Stomach (tissue), 8 donors: ENCODE measurements at regions not wholly inside any gene's neighbourhood (a gene's known extent, or its start where the extent isn't known, plus 50 kb on each side); places are given as distances from the start of the nearest gene placed in this dataset.

Experiments
- DNase-seq, 2 donors: peaks; one replicate each; pipeline versions ENCODE4 v3.0.0 to v3.0.0-alpha.2; 2013 to 2019
- H3K27ac ChIP-seq, 5 donors: fragments of 200-600 bp in 4 of 5; sonication (generic) in 4 of 5; one replicate each; pipeline ENCODE4 v1.5.1; 2013 to 2019; ENCODE audit warnings: mild to moderate bottlenecking in 1 of 5, moderate library complexity in 1 of 5
- H3K27me3 ChIP-seq, 3 donors: fragments of 200-600 bp; sonication (generic); one replicate each; pipeline ENCODE4 v1.5.1; 2017 to 2019; ENCODE audit warnings: mixed run types in 1 of 3
- H3K36me3 ChIP-seq, 4 donors: fragments of 200-600 bp; sonication (generic); 1 replicate in 3 of 4; 2 replicates in 1 of 4; pipeline ENCODE4 v1.5.1; 2016 to 2019
- H3K4me1 ChIP-seq, 4 donors: fragments of 200-600 bp; sonication (generic); one replicate each; pipeline ENCODE4 v1.5.1; 2016 to 2019
- H3K4me3 ChIP-seq, 4 donors: fragments of 200-600 bp; sonication (generic) in 3 of 4; one replicate each; pipeline ENCODE4 v1.5.1; 2016 to 2019; ENCODE audit warnings: mild to moderate bottlenecking in 1 of 4
- H3K9me3 ChIP-seq, 4 donors: fragments of 200-600 bp; sonication (generic); one replicate each; pipeline ENCODE4 v1.5.1; 2016 to 2019
- EP300 ChIP-seq: sonication (generic); formaldehyde crosslinking; IDR thresholded peaks from one replicate; pipeline ENCODE4 v1.6.1; 2017; ENCODE audit warnings: antibody characterized with exemption
- POLR2A ChIP-seq, 4 donors: fragments of 450-650 bp; IDR thresholded peaks; one replicate each; pipeline ENCODE4 v1.6.1; 2016; ENCODE audit warnings: antibody characterized with exemption in 4 of 4, control low read depth in 2 of 4, mild to moderate bottlenecking in 1 of 4, moderate library complexity in 1 of 4
- POLR2AphosphoS5 ChIP-seq, 3 donors: sonication (generic); formaldehyde crosslinking; IDR thresholded peaks; one replicate each; pipeline ENCODE4 v1.6.1; 2016; ENCODE audit warnings: antibody characterized with exemption in 3 of 3
- WGBS, 5 donors: extraction: QIAGEN DNeasy Blood & Tissue Kit in 3 of 5; methylation state at CpG; one replicate each; pipeline versions ENCODE4 v1.1.5 to v1.1.7; 2013 to 2018; 5-methylcytosine and 5-hydroxymethylcytosine counted together
- intact Hi-C: fragments of 100-400 bp; cut with DNase I; formaldehyde crosslinking; loops from one replicate; pipeline ENCODE4 v1.15.1; 2023; ENCODE audit warnings: low total_unique reads
- TF ChIP-seq, protein P1 (sequence below), 7 experiments: fragments of 450-650 bp in 4 of 7; fragments of 200-600 bp in 3 of 7; sonication (generic) in 3 of 7; IDR thresholded peaks; one replicate each; pipeline ENCODE4 v1.5.1; 2016 to 2019; ENCODE audit warnings: antibody characterized with exemption in 7 of 7, control low read depth in 2 of 7, mild to moderate bottlenecking in 1 of 7
- donor health status: healthy with polysubstance abuse.
- donor health status: Bipolar disorder and iron deficiency.
- donor health status: healthy.

DNA sequence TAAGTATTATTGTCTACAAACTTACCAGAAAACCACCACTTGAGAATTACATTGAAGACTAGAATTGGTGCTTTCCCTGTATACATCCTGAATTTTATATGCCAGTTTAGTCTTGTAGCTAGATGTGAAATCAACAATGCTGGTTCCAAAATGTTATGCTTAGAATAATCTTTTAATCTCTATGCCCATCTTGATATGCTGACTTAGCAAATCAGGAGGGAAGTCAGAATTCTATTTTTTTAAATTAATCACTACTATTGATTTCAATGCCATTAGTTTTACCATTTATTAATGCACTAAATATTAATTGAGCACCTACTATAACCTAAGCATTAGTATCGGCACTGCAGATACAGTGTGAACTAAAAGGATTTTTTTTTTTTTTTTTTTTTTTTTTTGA is 641.6 kb upstream of the ADGRL4 start:
- H3K27me3 ChIP-seq = no peaks in the 10 kb centered on the region
- no peak overlapping the region for H3K4me3 ChIP-seq
- H3K4me1 ChIP-seq = no peaks in the 10 kb centered on the region
- 92 to 100% (median 94%) methylated on average over 1 of the region's 1 CpG for WGBS, 5 donors
- no peak for DNase-seq
- TF ChIP-seq POLR2AphosphoS5 (IDR thresholded peaks at IDR 0.05) (no peak), EP300 (no peak), POLR2A (IDR thresholded peaks at IDR 0.05) (no peak)
- TF ChIP-seq, protein P1, sequence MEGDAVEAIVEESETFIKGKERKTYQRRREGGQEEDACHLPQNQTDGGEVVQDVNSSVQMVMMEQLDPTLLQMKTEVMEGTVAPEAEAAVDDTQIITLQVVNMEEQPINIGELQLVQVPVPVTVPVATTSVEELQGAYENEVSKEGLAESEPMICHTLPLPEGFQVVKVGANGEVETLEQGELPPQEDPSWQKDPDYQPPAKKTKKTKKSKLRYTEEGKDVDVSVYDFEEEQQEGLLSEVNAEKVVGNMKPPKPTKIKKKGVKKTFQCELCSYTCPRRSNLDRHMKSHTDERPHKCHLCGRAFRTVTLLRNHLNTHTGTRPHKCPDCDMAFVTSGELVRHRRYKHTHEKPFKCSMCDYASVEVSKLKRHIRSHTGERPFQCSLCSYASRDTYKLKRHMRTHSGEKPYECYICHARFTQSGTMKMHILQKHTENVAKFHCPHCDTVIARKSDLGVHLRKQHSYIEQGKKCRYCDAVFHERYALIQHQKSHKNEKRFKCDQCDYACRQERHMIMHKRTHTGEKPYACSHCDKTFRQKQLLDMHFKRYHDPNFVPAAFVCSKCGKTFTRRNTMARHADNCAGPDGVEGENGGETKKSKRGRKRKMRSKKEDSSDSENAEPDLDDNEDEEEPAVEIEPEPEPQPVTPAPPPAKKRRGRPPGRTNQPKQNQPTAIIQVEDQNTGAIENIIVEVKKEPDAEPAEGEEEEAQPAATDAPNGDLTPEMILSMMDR (IDR thresholded peaks at IDR 0.05) = no peak
- no peaks in the 10 kb centered on the region for H3K9me3 ChIP-seq
- intact Hi-C loops = no loop called here
- no peak overlapping the region for H3K27ac ChIP-seq
- no peaks in the 10 kb centered on the region for H3K36me3 ChIP-seq

DNA sequence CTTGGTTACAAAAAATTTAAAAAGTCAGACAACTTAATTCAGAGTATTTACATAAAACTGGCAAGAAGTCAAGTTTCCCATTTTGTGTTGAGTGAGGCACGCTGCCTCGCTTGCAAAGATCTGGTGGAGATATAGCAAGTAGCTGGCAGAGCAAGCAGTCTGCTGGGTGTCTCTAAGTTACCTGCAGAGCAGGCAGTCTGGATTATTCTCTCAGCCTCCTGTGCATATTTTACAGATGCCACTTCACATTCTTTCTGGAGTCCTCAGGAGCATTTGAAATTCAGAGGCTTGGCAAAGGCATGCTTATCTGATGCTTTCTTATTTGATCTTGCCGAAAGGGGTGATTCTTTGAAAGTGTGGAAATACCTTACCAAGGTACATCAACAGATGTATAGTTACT is 640.4 kb upstream of the ADGRL4 start:
- intact Hi-C loops = no loop called here
- Histone ChIP-seq H3K27me3 (no peaks in the 10 kb centered on the region), H3K4me3 (no peak overlapping the region), H3K36me3 (no peaks in the 10 kb centered on the region), H3K27ac (no peak overlapping the region), H3K9me3 (no peaks in the 10 kb centered on the region), H3K4me1 (no peaks in the 10 kb centered on the region)
- WGBS, 5 donors = 13 to 52% (median 26%) methylated on average over 3 of the region's 3 CpGs
- DNase-seq = no peak
- TF ChIP-seq POLR2AphosphoS5 (IDR thresholded peaks at IDR 0.05) = no peak
- no peak for TF ChIP-seq EP300
- TF ChIP-seq, protein P1 (IDR thresholded peaks at IDR 0.05) = no peak
- TF ChIP-seq POLR2A (IDR thresholded peaks at IDR 0.05) = no peak

DNA sequence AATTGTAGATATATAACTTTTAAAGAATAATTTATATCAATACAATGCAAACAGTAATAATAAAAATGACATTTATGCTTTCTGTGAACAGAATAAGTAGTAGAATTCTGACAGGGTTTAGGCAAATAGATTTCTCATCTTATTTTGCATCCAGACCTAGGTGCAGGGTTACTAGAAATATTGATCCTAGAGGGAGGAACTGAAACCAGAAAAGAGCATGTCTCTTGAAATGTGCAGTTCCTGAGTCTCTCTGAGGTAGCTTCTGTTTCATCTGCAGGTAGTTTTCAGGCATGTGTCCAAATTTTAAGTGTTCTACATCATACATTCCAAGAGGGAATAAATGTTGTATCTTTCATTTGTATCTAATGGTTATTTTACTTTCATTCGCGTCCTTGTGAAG is 631.9 kb upstream of the ADGRL4 start:
- Histone ChIP-seq H3K4me1 (no peaks in the 10 kb centered on the region), H3K27me3 (no peaks in the 10 kb centered on the region), H3K27ac (no peak overlapping the region), H3K4me3 (no peak overlapping the region), H3K9me3 (no peaks in the 10 kb centered on the region), H3K36me3 (no peaks in the 10 kb centered on the region)
- WGBS, 5 donors = 86 to 97% (median 93%) methylated on average over 2 of the region's 2 CpGs
- TF ChIP-seq, protein P1 (IDR thresholded peaks at IDR 0.05) = no peak
- TF ChIP-seq POLR2AphosphoS5 (IDR thresholded peaks at IDR 0.05) (no peak), EP300 (no peak), POLR2A (IDR thresholded peaks at IDR 0.05) (no peak)
- no peak for DNase-seq
- intact Hi-C loops = no loop called here

DNA sequence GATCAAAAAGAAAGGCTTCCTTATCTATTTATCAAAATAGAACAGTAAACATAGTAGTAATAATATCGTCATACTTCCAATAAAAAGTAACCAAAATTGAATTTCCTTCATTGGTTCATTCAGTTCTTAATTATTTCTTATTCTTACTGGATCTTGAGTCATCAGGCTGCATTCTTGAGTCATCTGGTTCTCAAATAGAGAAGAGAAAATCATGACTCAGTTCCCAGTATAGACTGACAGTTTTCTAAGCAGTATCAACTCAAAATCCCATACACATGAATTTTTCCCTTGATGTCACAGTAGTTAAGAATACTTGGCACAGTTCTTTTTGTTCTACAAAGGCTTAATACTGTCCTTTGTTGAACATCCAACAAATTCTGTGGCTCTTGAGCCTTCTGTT is 626.9 kb upstream of the ADGRL4 start:
- H3K36me3 ChIP-seq = no peaks in the 10 kb centered on the region
- TF ChIP-seq EP300 (no peak), POLR2A (IDR thresholded peaks at IDR 0.05) (no peak), POLR2AphosphoS5 (IDR thresholded peaks at IDR 0.05) (no peak)
- TF ChIP-seq, protein P1 (IDR thresholded peaks at IDR 0.05) = no peak
- H3K27ac ChIP-seq = no peak overlapping the region
- intact Hi-C loops = no loop called here
- no peaks in the 10 kb centered on the region for H3K4me1 ChIP-seq
- no peak overlapping the region for H3K4me3 ChIP-seq
- 76 to 87% (median 86%) methylated on average over 1 of the region's 1 CpG for WGBS, 5 donors
- DNase-seq = no peak
- H3K9me3 ChIP-seq = no peaks in the 10 kb centered on the region
- H3K27me3 ChIP-seq = no peaks in the 10 kb centered on the region
